GM15510 (cell line): ENCODE measurements at regions not wholly inside any gene's neighbourhood (a gene's known extent, or its start where the extent isn't known, plus 50 kb on each side); places are given as distances from the start of the nearest gene placed in this dataset.
A peak's percentile ranks its signal among the peaks of the same experiment; 100 is the strongest.

Experiments
- POLR2A ChIP-seq: IDR thresholded peaks from 3 replicates; pipeline ENCODE4 v1.6.1; 2011; ENCODE audit warnings: borderline replicate concordance; ENCODE audit not compliant: insufficient read length; ENCODE audit errors: extremely low read depth

DNA sequence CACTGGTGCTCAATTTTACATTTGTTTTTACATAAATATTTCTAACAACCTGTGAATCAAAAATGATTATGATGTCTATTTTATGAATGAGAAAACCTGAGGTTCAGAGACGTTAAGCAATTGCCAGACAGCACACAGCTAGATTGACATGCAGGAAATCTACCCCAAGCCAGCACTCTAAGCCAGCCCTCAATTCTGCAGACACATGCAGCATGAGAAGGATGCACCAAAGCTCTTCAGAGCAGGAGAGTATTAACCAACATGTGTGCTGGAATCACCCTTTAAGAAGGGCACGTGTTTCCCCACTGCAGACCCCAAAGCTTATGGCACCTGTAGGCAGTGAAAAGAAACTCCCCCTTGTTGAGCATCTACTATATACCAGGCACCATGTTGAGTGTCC is 126.1 kb upstream of the ARHGEF3 start:
- no peak for TF ChIP-seq POLR2A

DNA sequence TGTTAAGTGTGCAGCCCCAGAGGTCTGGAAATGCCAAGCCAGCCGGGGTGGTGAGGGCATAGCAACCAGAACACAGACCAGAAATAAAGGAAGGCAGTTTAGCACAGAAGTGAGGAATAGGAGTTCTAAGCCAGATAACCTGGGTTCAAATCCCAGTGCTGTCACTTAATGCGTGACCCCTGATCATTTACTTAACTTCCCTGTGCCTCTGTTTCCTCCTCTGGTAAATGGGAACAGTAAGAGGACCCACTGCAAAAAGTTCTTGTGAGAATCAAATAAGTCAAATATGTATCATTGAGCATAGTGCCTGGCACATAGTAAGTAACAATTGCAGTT is 125.2 kb upstream of the ARHGEF3 start:
- no peak for TF ChIP-seq POLR2A

- no peak for TF ChIP-seq POLR2A
Observed at GRCh38 chr3:56926243-56926946, 124.6 kb upstream of the ARHGEF3 start.

DNA sequence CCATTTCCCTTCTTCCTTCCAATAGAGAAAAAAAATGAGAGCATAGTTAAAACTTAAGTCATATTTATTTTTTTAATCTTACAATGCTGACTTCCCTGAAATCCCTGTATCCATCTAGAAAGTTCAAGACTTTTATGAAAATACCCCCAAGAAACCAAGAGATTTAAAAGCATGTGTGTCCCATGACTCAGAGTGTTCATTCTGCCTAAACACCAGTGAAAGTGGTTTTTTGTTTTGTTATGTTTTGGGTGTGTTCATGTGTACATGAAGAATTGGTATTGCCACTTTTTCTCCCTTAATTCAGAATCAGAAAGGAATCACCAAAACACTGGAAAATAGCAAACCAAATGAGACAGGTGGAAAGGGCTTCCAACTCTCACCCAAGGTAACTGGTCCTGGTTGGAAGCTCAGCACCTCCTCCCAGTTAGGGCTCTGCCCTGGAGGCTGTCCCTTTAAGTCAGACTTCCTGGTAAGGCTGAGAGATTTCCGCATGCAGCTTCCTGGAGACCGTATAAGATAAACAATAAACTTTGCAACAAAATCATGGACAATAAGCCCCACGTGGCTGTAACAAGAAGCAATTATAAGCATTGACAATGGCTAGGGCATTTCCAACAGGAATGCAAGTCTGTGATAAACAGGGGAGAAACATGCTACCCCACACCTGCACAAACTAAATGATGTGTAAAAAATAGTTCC is 121.9 kb upstream of the ARHGEF3 start:
- no peak for TF ChIP-seq POLR2A

- TF ChIP-seq POLR2A = no peak
Observed at GRCh38 chr3:56921573-56922453, 120.1 kb upstream of the ARHGEF3 start.

DNA sequence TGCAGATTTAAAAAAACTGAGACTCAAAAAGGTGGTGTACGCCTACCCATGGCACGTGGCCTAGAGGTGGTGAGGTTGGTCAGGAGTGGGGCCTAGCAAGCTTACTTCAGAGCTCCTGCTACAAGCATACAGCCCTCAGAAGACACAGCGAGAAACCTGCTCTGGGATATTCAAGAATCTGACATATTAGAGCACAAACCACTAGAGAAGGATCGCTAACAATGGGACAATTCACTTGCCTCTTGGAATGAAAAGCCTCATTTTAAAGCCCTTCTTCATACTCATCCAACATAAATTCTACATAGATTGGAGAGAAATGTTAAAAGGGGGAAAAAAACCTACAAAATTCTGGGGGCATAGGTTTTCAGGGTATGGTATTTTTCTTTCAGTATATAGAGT is 118.0 kb upstream of the ARHGEF3 start:
- no peak for TF ChIP-seq POLR2A

DNA sequence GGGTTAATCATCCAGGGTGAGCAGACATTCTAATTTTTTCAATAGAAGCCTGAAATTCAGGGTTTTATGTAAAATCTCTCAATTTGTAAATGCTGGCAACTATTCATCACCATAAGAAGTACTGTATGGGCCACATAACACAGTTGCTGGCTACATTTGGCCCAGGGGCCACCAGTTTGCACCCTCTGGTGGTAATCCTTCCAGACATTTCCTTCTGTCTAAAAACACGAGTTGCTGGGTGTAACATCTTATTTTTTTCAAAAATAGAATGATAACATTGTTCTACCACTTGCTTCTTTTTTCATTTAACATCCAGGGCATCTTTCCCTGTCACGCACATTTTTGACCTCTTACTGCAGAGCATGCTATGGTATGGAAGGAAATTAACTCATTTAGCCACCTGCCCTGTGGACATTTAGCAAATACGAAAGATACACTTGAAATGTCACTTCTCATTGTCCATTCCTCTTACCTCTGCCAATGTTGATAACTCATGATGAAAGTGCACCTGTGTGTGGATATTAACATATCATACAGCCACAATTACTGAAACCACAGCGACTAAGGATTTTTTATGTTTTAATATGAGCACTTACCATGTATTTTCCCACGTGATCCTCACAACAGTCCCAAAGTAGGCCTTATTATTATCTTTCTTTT is 117.5 kb upstream of the ARHGEF3 start:
- TF ChIP-seq POLR2A = no peak

- no peak for TF ChIP-seq POLR2A
Observed at GRCh38 chr3:56918111-56918568, 116.4 kb upstream of the ARHGEF3 start.

GRCh38 chr3:56917361-56918110 is 115.8 kb upstream of the ARHGEF3 start:
- no peak for TF ChIP-seq POLR2A

DNA sequence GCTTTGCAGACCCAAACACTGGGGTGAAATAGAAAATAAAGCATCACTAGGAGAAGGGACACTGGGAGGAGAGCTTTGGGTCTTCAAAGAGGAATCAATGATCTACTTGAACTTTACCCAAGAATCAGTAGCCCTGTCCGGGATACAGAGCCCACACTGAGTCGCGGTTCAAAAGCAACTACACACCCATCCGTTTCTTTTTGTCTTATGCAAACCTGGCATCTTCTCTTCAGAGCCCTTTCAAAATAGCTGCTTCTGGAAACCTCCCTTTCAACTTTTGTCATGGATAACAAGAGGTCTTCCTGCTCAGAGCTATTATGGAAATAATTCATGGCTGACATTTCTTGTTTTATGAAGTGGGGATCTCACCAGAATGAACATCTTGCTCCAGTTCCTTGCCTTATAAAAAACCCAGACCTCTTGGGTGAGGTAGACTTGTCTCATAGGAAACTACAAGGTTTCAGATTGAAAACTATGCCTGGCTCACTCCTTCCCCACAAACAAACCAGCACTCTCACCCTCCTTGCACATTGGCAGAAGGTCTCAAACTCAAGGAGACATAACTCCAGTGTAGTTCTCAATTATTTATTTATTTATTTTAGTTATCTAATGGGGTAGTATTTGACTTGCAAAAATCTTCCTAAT is 115.1 kb upstream of the ARHGEF3 start:
- TF ChIP-seq POLR2A = no peak

- peak; percentile 36 for TF ChIP-seq POLR2A
Observed at GRCh38 chr3:56915966-56916586, 114.3 kb upstream of the ARHGEF3 start.

DNA sequence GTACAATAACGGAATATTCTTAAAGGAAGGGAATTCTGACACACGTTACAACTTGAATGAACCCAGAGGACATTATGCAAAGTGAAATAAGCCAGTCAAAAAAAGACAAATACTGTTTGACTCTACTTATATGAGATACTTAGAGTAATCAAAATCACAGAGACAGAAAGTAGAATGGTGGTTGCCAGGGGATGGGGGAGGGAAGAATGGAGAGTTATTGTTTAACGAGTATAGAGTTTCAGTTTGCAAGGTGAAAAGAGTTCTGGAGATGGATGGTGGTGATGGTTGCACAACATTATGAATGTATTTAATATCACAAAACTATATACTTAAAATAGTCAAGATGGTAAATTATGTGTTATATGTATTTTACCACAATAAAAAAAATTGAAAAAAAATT is 112.9 kb upstream of the ARHGEF3 start:
- TF ChIP-seq POLR2A = no peak

DNA sequence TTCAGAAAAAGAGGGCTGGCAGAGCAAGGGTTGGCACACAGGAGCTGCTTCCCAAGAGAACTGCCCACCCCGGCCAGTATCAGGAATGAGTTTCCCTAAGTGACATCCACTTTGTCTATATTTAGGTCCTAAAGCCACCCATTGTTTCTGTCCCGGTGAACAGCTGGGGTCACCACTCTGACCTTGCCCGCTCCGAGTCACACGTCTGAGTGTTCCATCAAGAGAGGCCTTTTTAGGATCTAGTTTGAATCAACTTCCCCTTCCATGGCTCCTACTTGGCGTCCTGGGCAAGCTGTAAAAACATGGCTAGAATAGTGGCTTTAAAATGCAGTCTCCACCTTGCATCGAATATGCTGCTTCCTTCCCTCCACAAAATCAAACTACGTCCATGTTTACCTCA is 109.6 kb upstream of the ARHGEF3 start:
- no peak for TF ChIP-seq POLR2A
